ENCODE measurements at regions not wholly inside any gene's neighbourhood (a gene's known extent, or its start where the extent isn't known, plus 50 kb on each side); places are given as distances from the start of the nearest gene placed in this dataset.

GRCh38 chr1:201662646-201663045 is 123.7 kb downstream of the NAV1 start (continued):
- TF ChIP-seq REST (IDR thresholded peaks at IDR 0.05; ENCODE audit: unreplicated experiment), result no peak
- no peak for TF ChIP-seq JUNB (IDR thresholded peaks at IDR 0.05; ENCODE audit: unreplicated experiment)
- no peak for TF ChIP-seq CTCF (conservative IDR thresholded peaks at IDR 0.05; ENCODE audit: low read depth in 2 of 2)
- TF ChIP-seq ETS1 (IDR thresholded peaks at IDR 0.05), result no peak
- no peak for TF ChIP-seq POLR2AphosphoS5 (IDR thresholded peaks at IDR 0.05; ENCODE audit: low read depth)
- no peak for TF ChIP-seq ZNF331 (CRISPR knock-in tag; IDR thresholded peaks at IDR 0.05; ENCODE audit: low read depth)

- H3K4me1 ChIP-seq (ENCODE audit: insufficient read depth), result no peaks in the 10 kb centered on the region
- H3K36me3 ChIP-seq (ENCODE audit: insufficient read depth), result no peaks in the 10 kb centered on the region
- no peak overlapping the region for H3K4me3 ChIP-seq
- H4K20me1 ChIP-seq (replicated peaks; ENCODE audit: insufficient read depth), result peaks cover 12% of the 10 kb centered on the region; the same call in 1 of the 2 replicates
- H2AFZ ChIP-seq, result no peak overlapping the region
- H3K27ac Mint-ChIP-seq, result no peak overlapping the region
- H3K9me3 Mint-ChIP-seq, result no peaks in the 10 kb centered on the region
- peaks cover 10% of the 10 kb centered on the region for H3K27me3 Mint-ChIP-seq (ENCODE audit: insufficient read depth, low read depth, poor library complexity)
- DNase-seq (ENCODE audit: low spot score) (no peak), ATAC-seq (no peak)
- no peaks in the 10 kb centered on the region for H3K27me3 ChIP-seq (ENCODE audit: insufficient read depth)
- no peak overlapping the region for H3K4me3 Mint-ChIP-seq
- no peak overlapping the region for H3K4me2 ChIP-seq
- peaks cover 7% of the 10 kb centered on the region; the same call in 1 of the 2 replicates for H3K79me2 ChIP-seq (replicated peaks; ENCODE audit: insufficient read depth)
- H3K9me2 ChIP-seq (ENCODE audit: insufficient read depth), result no peaks in the 10 kb centered on the region
- H3K27ac ChIP-seq (ENCODE audit: low read depth), result no peak overlapping the region
- H3K4me1 Mint-ChIP-seq, result peaks cover 28% of the 10 kb centered on the region
- no peaks in the 10 kb centered on the region for H3F3A ChIP-seq (replicated peaks; ENCODE audit: low read depth)
- H3K36me3 Mint-ChIP-seq (ENCODE audit: low read depth), result no peaks in the 10 kb centered on the region
- TF ChIP-seq CREB1 (CRISPR knock-in tag; IDR thresholded peaks at IDR 0.05; ENCODE audit: low read depth), result no peak
- no peak for TF ChIP-seq POLR2AphosphoS5 (IDR thresholded peaks at IDR 0.05; ENCODE audit: low read depth)
- no peak for TF ChIP-seq ZNF114 (CRISPR knock-in tag; IDR thresholded peaks at IDR 0.05)
- TF ChIP-seq REST (IDR thresholded peaks at IDR 0.05; ENCODE audit: unreplicated experiment), result no peak
Measured at GRCh38 chr1:201663491-201664113, 124.7 kb downstream of the NAV1 start.
